ELF-1 (cell line): ENCODE measurements at regions not wholly inside any gene's neighbourhood (a gene's known extent, or its start where the extent isn't known, plus 50 kb on each side); places are given as distances from the start of the nearest gene placed in this dataset.

Experiments used
- DNase-seq: peaks from one replicate; pipeline ENCODE4 v3.0.0-alpha.2; 2016; ENCODE audit warnings: low read depth, low spot score

GRCh38 chr15:31151301-31152233 is 50.0 kb upstream of the TRPM1 start:
- DNase-seq, result no peak

- no peak for DNase-seq
Observed at GRCh38 chr15:31153531-31153930, 52.0 kb upstream of the TRPM1 start.

GRCh38 chr15:31155151-31155550 is 53.6 kb upstream of the TRPM1 start:
- DNase-seq, result no peak

GRCh38 chr15:31156226-31156625 is 54.7 kb upstream of the TRPM1 start:
- no peak for DNase-seq

- DNase-seq, result no peak
Observed at GRCh38 chr15:31156808-31157207, 55.3 kb upstream of the TRPM1 start.

- DNase-seq, result no peak
Observed at GRCh38 chr15:31157644-31158069, 56.1 kb upstream of the TRPM1 start.

- peak; percentile 79 for DNase-seq
Observed at GRCh38 chr15:31158858-31159569, 57.5 kb upstream of the TRPM1 start.

GRCh38 chr15:31159837-31160236 is 58.3 kb upstream of the TRPM1 start:
- no peak for DNase-seq

GRCh38 chr15:31160297-31160696 is 58.8 kb upstream of the TRPM1 start:
- DNase-seq, result no peak

GRCh38 chr15:31160740-31161495 is 59.4 kb upstream of the TRPM1 start:
- DNase-seq, result no peak

- no peak for DNase-seq
Observed at GRCh38 chr15:31161951-31162350, 60.4 kb upstream of the TRPM1 start.

- DNase-seq, result peak; percentile 74
Observed at GRCh38 chr15:31162721-31163510, 61.4 kb upstream of the TRPM1 start.

GRCh38 chr15:31163769-31164572 is 62.4 kb upstream of the TRPM1 start:
- no peak for DNase-seq

- DNase-seq, result no peak
Observed at GRCh38 chr15:31164573-31164912, 63.0 kb upstream of the TRPM1 start.

GRCh38 chr15:31169558-31169957 is 68.0 kb upstream of the TRPM1 start:
- no peak for DNase-seq

- DNase-seq, result no peak
Observed at GRCh38 chr15:31171731-31172130, 70.2 kb upstream of the TRPM1 start.

- no peak for DNase-seq
Observed at GRCh38 chr15:31172606-31173005, 71.1 kb upstream of the TRPM1 start.

- DNase-seq, result no peak
Observed at GRCh38 chr15:31173790-31174450, 72.4 kb upstream of the TRPM1 start.

- no peak for DNase-seq
Observed at GRCh38 chr15:31175484-31175883, 74.0 kb upstream of the TRPM1 start.

GRCh38 chr15:31177951-31178350 is 76.4 kb upstream of the TRPM1 start:
- DNase-seq, result no peak
